Liver (tissue), 3 donors: ENCODE measurements at regions not wholly inside any gene's neighbourhood (a gene's known extent, or its start where the extent isn't known, plus 50 kb on each side); places are given as distances from the start of the nearest gene placed in this dataset.

Source experiments
- EGR1 ChIP-seq, 2 donors: IDR thresholded peaks; 2 replicates each; pipeline ENCODE4 v1.6.1; 2016 to 2018; ENCODE audit warnings: antibody characterized with exemption in 2 of 2, low read depth in 2 of 2
- JUND ChIP-seq, 2 donors: IDR thresholded peaks; 2 replicates each; pipeline ENCODE4 v1.6.1; 2016; ENCODE audit warnings: antibody characterized with exemption in 2 of 2
- RXRA ChIP-seq, 2 donors: IDR thresholded peaks; 2 replicates each; pipeline ENCODE4 v1.6.1; 2017 to 2018; ENCODE audit warnings: antibody characterized with exemption in 2 of 2, mild to moderate bottlenecking in 1 of 2
- SP1 ChIP-seq: IDR thresholded peaks from 2 replicates; pipeline ENCODE4 v1.6.1; 2018; ENCODE audit warnings: antibody characterized with exemption, mild to moderate bottlenecking
- TAF1 ChIP-seq: conservative IDR thresholded peaks from 2 replicates; pipeline ENCODE4 v1.6.1; 2016; ENCODE audit warnings: antibody characterized with exemption, mild to moderate bottlenecking
- YY1 ChIP-seq: IDR thresholded peaks from 2 replicates; pipeline ENCODE4 v1.6.1; 2016; ENCODE audit warnings: antibody characterized with exemption, mild to moderate bottlenecking
- TF ChIP-seq, protein P1 (sequence below): IDR thresholded peaks from 2 replicates; pipeline ENCODE4 v1.6.1; 2016; ENCODE audit warnings: antibody characterized with exemption, mild to moderate bottlenecking
- TF ChIP-seq, protein P2 (sequence below): fragments of 150-350 bp; IDR thresholded peaks from 2 replicates; pipeline ENCODE4 v1.5.1; 2017; ENCODE audit warnings: improper control_type of control experiment, low read depth, low read length; ENCODE audit not compliant: missing input control
- TF ChIP-seq, protein P3 (sequence below): IDR thresholded peaks from 2 replicates; pipeline ENCODE4 v1.6.1; 2016; ENCODE audit warnings: antibody characterized with exemption
- donor health status: healthy.
- donor health status: healthy.

DNA sequence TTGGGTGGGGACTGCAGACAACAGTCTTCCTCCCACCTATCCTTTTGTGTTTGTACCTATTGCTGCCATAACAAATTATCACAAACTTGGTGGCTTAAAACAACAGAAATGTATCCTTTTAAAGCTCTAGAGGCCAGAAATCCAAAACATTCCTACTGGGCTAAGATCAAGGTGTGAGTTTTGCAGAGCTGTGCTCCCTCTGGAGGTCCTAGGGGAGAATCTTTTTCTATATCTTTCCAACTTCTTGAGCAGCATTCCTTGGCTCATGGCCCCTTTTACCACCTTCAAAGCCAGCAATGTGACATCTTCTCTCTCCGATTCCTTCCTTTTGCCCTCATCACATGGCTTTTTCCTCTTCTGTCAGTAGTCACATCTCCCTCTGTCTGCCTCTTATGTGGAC lies 190.6 kb downstream of the TTC8 start:
- TF ChIP-seq TAF1 (no peak), RXRA (IDR thresholded peaks at IDR 0.05) (no peak), YY1 (no peak), EGR1 (IDR thresholded peaks at IDR 0.05; ENCODE audit: low read depth in 2 of 2) (no peak), JUND (IDR thresholded peaks at IDR 0.05) (no peak), SP1 (no peak)
- TF ChIP-seq, protein P1, sequence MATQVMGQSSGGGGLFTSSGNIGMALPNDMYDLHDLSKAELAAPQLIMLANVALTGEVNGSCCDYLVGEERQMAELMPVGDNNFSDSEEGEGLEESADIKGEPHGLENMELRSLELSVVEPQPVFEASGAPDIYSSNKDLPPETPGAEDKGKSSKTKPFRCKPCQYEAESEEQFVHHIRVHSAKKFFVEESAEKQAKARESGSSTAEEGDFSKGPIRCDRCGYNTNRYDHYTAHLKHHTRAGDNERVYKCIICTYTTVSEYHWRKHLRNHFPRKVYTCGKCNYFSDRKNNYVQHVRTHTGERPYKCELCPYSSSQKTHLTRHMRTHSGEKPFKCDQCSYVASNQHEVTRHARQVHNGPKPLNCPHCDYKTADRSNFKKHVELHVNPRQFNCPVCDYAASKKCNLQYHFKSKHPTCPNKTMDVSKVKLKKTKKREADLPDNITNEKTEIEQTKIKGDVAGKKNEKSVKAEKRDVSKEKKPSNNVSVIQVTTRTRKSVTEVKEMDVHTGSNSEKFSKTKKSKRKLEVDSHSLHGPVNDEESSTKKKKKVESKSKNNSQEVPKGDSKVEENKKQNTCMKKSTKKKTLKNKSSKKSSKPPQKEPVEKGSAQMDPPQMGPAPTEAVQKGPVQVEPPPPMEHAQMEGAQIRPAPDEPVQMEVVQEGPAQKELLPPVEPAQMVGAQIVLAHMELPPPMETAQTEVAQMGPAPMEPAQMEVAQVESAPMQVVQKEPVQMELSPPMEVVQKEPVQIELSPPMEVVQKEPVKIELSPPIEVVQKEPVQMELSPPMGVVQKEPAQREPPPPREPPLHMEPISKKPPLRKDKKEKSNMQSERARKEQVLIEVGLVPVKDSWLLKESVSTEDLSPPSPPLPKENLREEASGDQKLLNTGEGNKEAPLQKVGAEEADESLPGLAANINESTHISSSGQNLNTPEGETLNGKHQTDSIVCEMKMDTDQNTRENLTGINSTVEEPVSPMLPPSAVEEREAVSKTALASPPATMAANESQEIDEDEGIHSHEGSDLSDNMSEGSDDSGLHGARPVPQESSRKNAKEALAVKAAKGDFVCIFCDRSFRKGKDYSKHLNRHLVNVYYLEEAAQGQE = no peak
- TF ChIP-seq, protein P2, sequence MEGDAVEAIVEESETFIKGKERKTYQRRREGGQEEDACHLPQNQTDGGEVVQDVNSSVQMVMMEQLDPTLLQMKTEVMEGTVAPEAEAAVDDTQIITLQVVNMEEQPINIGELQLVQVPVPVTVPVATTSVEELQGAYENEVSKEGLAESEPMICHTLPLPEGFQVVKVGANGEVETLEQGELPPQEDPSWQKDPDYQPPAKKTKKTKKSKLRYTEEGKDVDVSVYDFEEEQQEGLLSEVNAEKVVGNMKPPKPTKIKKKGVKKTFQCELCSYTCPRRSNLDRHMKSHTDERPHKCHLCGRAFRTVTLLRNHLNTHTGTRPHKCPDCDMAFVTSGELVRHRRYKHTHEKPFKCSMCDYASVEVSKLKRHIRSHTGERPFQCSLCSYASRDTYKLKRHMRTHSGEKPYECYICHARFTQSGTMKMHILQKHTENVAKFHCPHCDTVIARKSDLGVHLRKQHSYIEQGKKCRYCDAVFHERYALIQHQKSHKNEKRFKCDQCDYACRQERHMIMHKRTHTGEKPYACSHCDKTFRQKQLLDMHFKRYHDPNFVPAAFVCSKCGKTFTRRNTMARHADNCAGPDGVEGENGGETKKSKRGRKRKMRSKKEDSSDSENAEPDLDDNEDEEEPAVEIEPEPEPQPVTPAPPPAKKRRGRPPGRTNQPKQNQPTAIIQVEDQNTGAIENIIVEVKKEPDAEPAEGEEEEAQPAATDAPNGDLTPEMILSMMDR = no peak
- TF ChIP-seq, protein P3, sequence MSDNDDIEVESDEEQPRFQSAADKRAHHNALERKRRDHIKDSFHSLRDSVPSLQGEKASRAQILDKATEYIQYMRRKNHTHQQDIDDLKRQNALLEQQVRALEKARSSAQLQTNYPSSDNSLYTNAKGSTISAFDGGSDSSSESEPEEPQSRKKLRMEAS = no peak
